ENCODE measurements at regions not wholly inside any gene's neighbourhood (a gene's known extent, or its start where the extent isn't known, plus 50 kb on each side); places are given as distances from the start of the nearest gene placed in this dataset.

GRCh38 chr13:110797230-110797877, 83.9 kb downstream of the ING1 start:
- Histone ChIP-seq H2AK5ac (ENCODE audit: low read depth, low read length) (no peak overlapping the region), H4K91ac (ENCODE audit: insufficient read depth, low read depth, low read length) (no peak overlapping the region), H2BK120ac (ENCODE audit: low read depth, low read length) (no peak overlapping the region), H2BK15ac (ENCODE audit: low read depth, low read length) (no peak overlapping the region), H2BK5ac (ENCODE audit: low read depth, low read length, poor library complexity, severe bottlenecking) (no peak overlapping the region), H2AK9ac (replicated peaks; ENCODE audit: low read depth, low read length, poor library complexity) (no peak overlapping the region), H3K14ac (replicated peaks; ENCODE audit: low read depth, low read length) (no peak overlapping the region), H2BK20ac (ENCODE audit: low read depth, low read length) (no peak overlapping the region), H3K4me1 (ENCODE audit: control insufficient read depth, insufficient read depth, low read length) (peaks cover 10% of the 10 kb centered on the region; the same call in 1 of the 2 replicates), H4K20me1 (ENCODE audit: insufficient read depth, low read length) (no peaks in the 10 kb centered on the region), H3K27me3 (ENCODE audit: control insufficient read depth, insufficient read depth, low read length) (peaks cover 2% of the 10 kb centered on the region; the same call in 1 of the 2 replicates), H3K9me3 (ENCODE audit: control insufficient read depth, insufficient read depth, low read length) (peaks cover 17% of the 10 kb centered on the region), H3K23ac (ENCODE audit: low read depth, low read length) (no peak overlapping the region), H3K4me3 (ENCODE audit: insufficient read depth, low read depth, low read length) (no peak overlapping the region), H4K5ac (ENCODE audit: low read depth, low read length) (no peak overlapping the region), H3K27ac (ENCODE audit: insufficient read depth, low read length) (no peak overlapping the region), H2AFZ (replicated peaks; ENCODE audit: low read length, poor library complexity) (no peak overlapping the region), H3K9ac (ENCODE audit: low read depth, low read length) (no peak overlapping the region), H3K79me1 (ENCODE audit: low read depth in 1 of 2, low read length in 2 of 2) (no peaks in the 10 kb centered on the region), H3K4me2 (ENCODE audit: low read depth, low read length) (no peak overlapping the region), H3K4ac (ENCODE audit: low read depth, low read length) (no peak overlapping the region), H4K8ac (ENCODE audit: low read depth in 2 of 2, low read length in 2 of 2) (no peak overlapping the region), H3K18ac (ENCODE audit: low read depth, low read length) (no peak overlapping the region), H3K36me3 (ENCODE audit: control insufficient read depth, insufficient read depth, low read length) (no peaks in the 10 kb centered on the region), H3K9me1 (ENCODE audit: insufficient read depth, low read length) (0 out of 2 replicates have a peak, but pooled peaks cover 9% of the 10 kb centered on the region), H3K56ac (ENCODE audit: extremely low read depth, insufficient read depth, low read length) (no peak overlapping the region)
- no TSS peak for BruUV-seq (replicated peaks)
- intact Hi-C loops (cut with micrococcal nuclease) (no loop called here), dilution Hi-C loops (cut with HindIII; ENCODE audit: low sequenced_read_pairs, unreplicated experiment) (no loop called here), in situ Hi-C loops (cut with MboI; ENCODE audit: low sequenced_read_pairs) (no loop called here)
- DNase-seq (no peak), ATAC-seq (ENCODE audit: low read depth) (no peak)
- CTCF ChIA-PET, result interaction anchor here (0.9 kb wide), 2 partner anchors 21 to 118 kb away, joined by 3 to 4 read pairs; no protein-coding TSS in a partner anchor
- 52% methylated on average over 4 of the region's 9 CpGs; no CpG with 5 or more reads in 1 of the 2 experiments for WGBS, 2 experiments (ENCODE audit: extremely low coverage in 2 of 2, insufficient read length in 1 of 2)
- no peak for TF ChIP-seq RAD21 (IDR thresholded peaks at IDR 0.05; ENCODE audit: low read length)
- no peak for TF ChIP-seq CTCF (conservative IDR thresholded peaks at IDR 0.05; ENCODE audit: low read depth, low read length)
- no peak for TF ChIP-seq USF2 (IDR thresholded peaks at IDR 0.05; ENCODE audit: low read depth, low read length)
- TF ChIP-seq, protein P1, sequence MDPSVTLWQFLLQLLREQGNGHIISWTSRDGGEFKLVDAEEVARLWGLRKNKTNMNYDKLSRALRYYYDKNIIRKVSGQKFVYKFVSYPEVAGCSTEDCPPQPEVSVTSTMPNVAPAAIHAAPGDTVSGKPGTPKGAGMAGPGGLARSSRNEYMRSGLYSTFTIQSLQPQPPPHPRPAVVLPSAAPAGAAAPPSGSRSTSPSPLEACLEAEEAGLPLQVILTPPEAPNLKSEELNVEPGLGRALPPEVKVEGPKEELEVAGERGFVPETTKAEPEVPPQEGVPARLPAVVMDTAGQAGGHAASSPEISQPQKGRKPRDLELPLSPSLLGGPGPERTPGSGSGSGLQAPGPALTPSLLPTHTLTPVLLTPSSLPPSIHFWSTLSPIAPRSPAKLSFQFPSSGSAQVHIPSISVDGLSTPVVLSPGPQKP (IDR thresholded peaks at IDR 0.05; ENCODE audit: borderline replicate concordance, low read depth, low read length), result no peak
- no peak for TF ChIP-seq MXI1 (IDR thresholded peaks at IDR 0.05; ENCODE audit: borderline replicate concordance, low read depth, low read length)
- no peak for TF ChIP-seq CEBPB (IDR thresholded peaks at IDR 0.05; ENCODE audit: low read depth, low read length)
- TF ChIP-seq NFE2L2 (IDR thresholded peaks at IDR 0.05; ENCODE audit: low read depth, low read length), result no peak
- no peak for TF ChIP-seq CHD1 (IDR thresholded peaks at IDR 0.05; ENCODE audit: low read depth, low read length)
- no peak for TF ChIP-seq SMC3 (IDR thresholded peaks at IDR 0.05; ENCODE audit: low read depth, low read length)
- no peak for TF ChIP-seq MAFK (IDR thresholded peaks at IDR 0.05; ENCODE audit: low read depth, low read length)
- no peak for TF ChIP-seq MAZ (IDR thresholded peaks at IDR 0.05; ENCODE audit: borderline replicate concordance, low read depth, low read length)
- POLR2A ChIA-PET (ENCODE audit: unreplicated experiment), result no interaction called here
